Liver (tissue), 8 donors: ENCODE measurements at regions not wholly inside any gene's neighbourhood (a gene's known extent, or its start where the extent isn't known, plus 50 kb on each side); places are given as distances from the start of the nearest gene placed in this dataset.

Experiments
- DNase-seq: peaks from one replicate; pipeline ENCODE4 v3.0.0-alpha.2; 2017; ENCODE audit warnings: low spot score
- H3K27ac ChIP-seq, 2 donors: one replicate each; pipeline ENCODE4 v1.7.0; 2013; ENCODE audit warnings: inconsistent platforms in 2 of 2, low read length in 2 of 2, control low read depth in 1 of 2, low read depth in 1 of 2, mild to moderate bottlenecking in 1 of 2
- H3K27me3 ChIP-seq, 4 donors: one replicate each; pipeline versions ENCODE4 v1.6.1 to v1.7.0; 2013; ENCODE audit warnings: low read length in 3 of 4, inconsistent platforms in 1 of 4, mild to moderate bottlenecking in 1 of 4, moderate library complexity in 1 of 4; ENCODE audit not compliant: control insufficient read depth in 4 of 4, insufficient read depth in 4 of 4
- H3K36me3 ChIP-seq, 4 donors: one replicate each; pipeline versions ENCODE4 v1.6.1 to v1.7.0; 2013; ENCODE audit warnings: low read length in 3 of 4, mild to moderate bottlenecking in 3 of 4, low read depth in 1 of 4, moderate library complexity in 1 of 4; ENCODE audit not compliant: control insufficient read depth in 4 of 4, insufficient read depth in 3 of 4
- H3K4me1 ChIP-seq, 4 donors: one replicate each; pipeline versions ENCODE4 v1.6.1 to v1.7.0; 2013; ENCODE audit warnings: low read length in 3 of 4, mild to moderate bottlenecking in 3 of 4, moderate library complexity in 1 of 4; ENCODE audit not compliant: control insufficient read depth in 4 of 4, insufficient read depth in 4 of 4
- H3K4me3 ChIP-seq, 3 donors: one replicate each; pipeline versions ENCODE4 v1.6.1 to v1.7.0; 2013; ENCODE audit warnings: low read length in 3 of 3, control low read depth in 1 of 3, low read depth in 1 of 3, mild to moderate bottlenecking in 1 of 3
- H3K9ac ChIP-seq, 2 donors: one replicate each; pipeline ENCODE4 v1.7.0; 2013; ENCODE audit warnings: low read length in 2 of 2, mild to moderate bottlenecking in 2 of 2, moderate library complexity in 2 of 2, control low read depth in 1 of 2, low read depth in 1 of 2
- H3K9me3 ChIP-seq, 4 donors: one replicate each; pipeline versions ENCODE4 v1.6.1 to v1.7.0; 2013; ENCODE audit warnings: low read length in 3 of 4; ENCODE audit not compliant: control insufficient read depth in 4 of 4
- ATF3 ChIP-seq: IDR thresholded peaks from 2 replicates; pipeline ENCODE4 v1.6.1; 2016; ENCODE audit warnings: antibody characterized with exemption
- CTCF ChIP-seq: fragments of 150-350 bp; IDR thresholded peaks from 2 replicates; pipeline ENCODE4 v1.5.1; 2017; ENCODE audit warnings: improper control_type of control experiment, low read depth, low read length; ENCODE audit not compliant: missing input control
- EGR1 ChIP-seq, 2 donors: IDR thresholded peaks; 2 replicates each; pipeline ENCODE4 v1.6.1; 2016 to 2018; ENCODE audit warnings: antibody characterized with exemption in 2 of 2, low read depth in 2 of 2
- FOXA1 ChIP-seq: IDR thresholded peaks from 2 replicates; pipeline ENCODE4 v1.6.1; 2016; ENCODE audit warnings: antibody characterized with exemption
- FOXA2 ChIP-seq: IDR thresholded peaks from 2 replicates; pipeline ENCODE4 v1.6.1; 2016; ENCODE audit warnings: antibody characterized with exemption
- GABPA ChIP-seq, 2 donors: IDR thresholded peaks in 1 of 2; conservative IDR thresholded peaks in 1 of 2; 2 replicates each; pipeline ENCODE4 v1.6.1; 2016; ENCODE audit warnings: antibody characterized with exemption in 2 of 2, mild to moderate bottlenecking in 1 of 2, moderate library complexity in 1 of 2
- HNF4A ChIP-seq, 2 donors: conservative IDR thresholded peaks; 2 replicates each; pipeline ENCODE4 v1.6.1; 2016; ENCODE audit warnings: antibody characterized with exemption in 2 of 2, mild to moderate bottlenecking in 2 of 2
- HNF4G ChIP-seq: IDR thresholded peaks from 2 replicates; pipeline ENCODE4 v1.6.1; 2016; ENCODE audit warnings: antibody characterized with exemption
- JUND ChIP-seq, 2 donors: IDR thresholded peaks; 2 replicates each; pipeline ENCODE4 v1.6.1; 2016; ENCODE audit warnings: antibody characterized with exemption in 2 of 2
- MAX ChIP-seq: IDR thresholded peaks from 2 replicates; pipeline ENCODE4 v1.6.1; 2016; ENCODE audit warnings: antibody characterized with exemption
- NR2F2 ChIP-seq: IDR thresholded peaks from 2 replicates; pipeline ENCODE4 v1.6.1; 2016; ENCODE audit warnings: antibody characterized with exemption
- RAD21 ChIP-seq, 2 donors: IDR thresholded peaks; 2 replicates each; pipeline ENCODE4 v1.6.1; 2016; ENCODE audit warnings: antibody characterized with exemption in 2 of 2, mild to moderate bottlenecking in 2 of 2
- REST ChIP-seq: IDR thresholded peaks from 2 replicates; pipeline ENCODE4 v1.6.1; 2016; ENCODE audit warnings: antibody characterized with exemption, mild to moderate bottlenecking
- RXRA ChIP-seq, 2 donors: IDR thresholded peaks; 2 replicates each; pipeline ENCODE4 v1.6.1; 2017 to 2018; ENCODE audit warnings: antibody characterized with exemption in 2 of 2, mild to moderate bottlenecking in 1 of 2
- SP1 ChIP-seq: IDR thresholded peaks from 2 replicates; pipeline ENCODE4 v1.6.1; 2018; ENCODE audit warnings: antibody characterized with exemption, mild to moderate bottlenecking
- TAF1 ChIP-seq: conservative IDR thresholded peaks from 2 replicates; pipeline ENCODE4 v1.6.1; 2016; ENCODE audit warnings: antibody characterized with exemption, mild to moderate bottlenecking
- YY1 ChIP-seq: IDR thresholded peaks from 2 replicates; pipeline ENCODE4 v1.6.1; 2016; ENCODE audit warnings: antibody characterized with exemption, mild to moderate bottlenecking
- ZBTB33 ChIP-seq: IDR thresholded peaks from 2 replicates; pipeline ENCODE4 v1.6.1; 2016; ENCODE audit warnings: antibody characterized with exemption
- WGBS: extraction: QIAGEN DNeasy Blood & Tissue Kit; methylation state at CpG from one replicate; pipeline ENCODE4 v1.1.7; 2013; 5-methylcytosine and 5-hydroxymethylcytosine counted together
- donor health status: healthy.
- donor health status: healthy.
- donor health status: healthy.
- donor health status: healthy.
- donor health status: healthy.

DNA sequence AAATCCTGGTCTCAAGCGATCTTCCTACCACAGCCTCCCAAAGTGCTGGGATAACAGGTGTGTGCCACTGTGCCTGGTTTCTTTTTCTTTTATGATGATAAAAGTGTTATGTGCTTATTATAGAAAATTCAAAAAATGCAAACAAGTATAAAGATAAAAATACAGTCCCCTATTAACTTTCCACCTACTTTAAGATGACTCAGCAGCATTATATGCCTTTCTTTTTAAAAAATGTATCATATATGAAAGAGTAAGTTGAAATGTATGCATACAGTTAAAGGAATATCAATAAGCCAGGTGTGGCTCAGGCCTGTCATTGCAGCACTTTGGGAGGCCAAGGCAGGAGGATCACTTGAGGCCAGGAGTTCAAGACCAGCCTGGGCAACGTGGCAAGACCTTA is 216.9 kb upstream of the GALNT17 start:
- Histone ChIP-seq H3K4me1 (no peaks in the 10 kb centered on the region), H3K9me3 (no peaks in the 10 kb centered on the region), H3K4me3 (no peak overlapping the region), H3K36me3 (no peaks in the 10 kb centered on the region), H3K27me3 (no peaks in the 10 kb centered on the region), H3K27ac (no peak overlapping the region), H3K9ac (no peak overlapping the region)
- WGBS, result 64% methylated on average over 2 of the region's 2 CpGs
- no peak for DNase-seq
- TF ChIP-seq NR2F2, result no peak
- no peak for TF ChIP-seq TAF1
- no peak for TF ChIP-seq CTCF
- no peak for TF ChIP-seq REST
- no peak for TF ChIP-seq SP1
- no peak for TF ChIP-seq YY1
- no peak for TF ChIP-seq HNF4G
- no peak for TF ChIP-seq FOXA2
- TF ChIP-seq EGR1 (IDR thresholded peaks at IDR 0.05; ENCODE audit: low read depth in 2 of 2), result no peak
- no peak for TF ChIP-seq MAX
- TF ChIP-seq ATF3, result no peak
- TF ChIP-seq RAD21 (IDR thresholded peaks at IDR 0.05), result no peak
- no peak for TF ChIP-seq JUND (IDR thresholded peaks at IDR 0.05)
- no peak for TF ChIP-seq RXRA (IDR thresholded peaks at IDR 0.05)
- TF ChIP-seq GABPA (IDR thresholded peaks at IDR 0.05 in 1 of 2, conservative IDR thresholded peaks at IDR 0.05 in 1 of 2), result no peak
- TF ChIP-seq HNF4A (conservative IDR thresholded peaks at IDR 0.05), result no peak
- no peak for TF ChIP-seq ZBTB33
- no peak for TF ChIP-seq FOXA1
